Right renal cortex interstitium (tissue), 3 donors: ENCODE measurements at regions not wholly inside any gene's neighbourhood (a gene's known extent, or its start where the extent isn't known, plus 50 kb on each side); places are given as distances from the start of the nearest gene placed in this dataset.

ENCODE experiments used
- DNase-seq, 3 donors: peaks; one replicate each; pipeline ENCODE4 v3.0.0-alpha.2; 2013; ENCODE audit warnings: low read depth in 3 of 3, low spot score in 2 of 3

DNA sequence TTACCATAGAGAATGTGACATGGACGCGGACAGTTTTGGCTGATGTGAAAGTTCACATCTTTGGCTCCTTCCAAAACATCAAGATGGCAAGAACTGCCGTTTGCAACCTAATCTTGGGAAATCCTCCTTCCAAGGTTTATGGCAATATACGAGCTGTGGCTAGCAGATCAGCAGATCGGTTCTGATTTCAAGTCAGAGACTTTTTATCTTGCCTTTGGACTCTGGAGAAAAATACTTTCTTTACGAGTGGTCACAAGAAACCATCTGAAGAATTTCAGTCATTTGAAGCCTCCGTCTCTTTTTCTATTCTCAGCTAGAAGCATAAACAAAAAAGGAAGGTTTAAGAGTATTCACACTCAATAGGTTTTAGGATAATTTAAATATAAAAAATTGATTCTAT, 153.5 kb upstream of the MEIS2 start:
- DNase-seq: no peak

DNA sequence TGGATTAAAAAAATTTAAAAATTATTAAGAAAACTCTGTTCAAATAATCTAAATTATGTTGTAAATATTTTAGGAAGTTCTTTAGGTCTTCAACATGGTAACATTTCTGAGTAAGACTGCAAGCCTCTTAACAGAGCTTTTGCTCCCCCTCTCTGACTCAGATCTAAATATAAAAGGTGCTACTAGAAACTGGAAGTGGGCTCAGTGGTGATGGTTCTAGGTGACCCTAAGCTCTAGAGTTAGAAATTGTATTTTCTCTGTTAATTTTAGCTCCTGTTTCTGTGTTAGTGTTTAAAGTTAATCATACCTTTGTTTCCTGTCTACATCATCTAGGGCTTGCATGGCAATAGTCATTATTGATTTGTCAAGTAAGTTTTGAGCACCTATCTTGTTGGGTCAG, 159.9 kb upstream of the MEIS2 start:
- no peak for DNase-seq

DNA sequence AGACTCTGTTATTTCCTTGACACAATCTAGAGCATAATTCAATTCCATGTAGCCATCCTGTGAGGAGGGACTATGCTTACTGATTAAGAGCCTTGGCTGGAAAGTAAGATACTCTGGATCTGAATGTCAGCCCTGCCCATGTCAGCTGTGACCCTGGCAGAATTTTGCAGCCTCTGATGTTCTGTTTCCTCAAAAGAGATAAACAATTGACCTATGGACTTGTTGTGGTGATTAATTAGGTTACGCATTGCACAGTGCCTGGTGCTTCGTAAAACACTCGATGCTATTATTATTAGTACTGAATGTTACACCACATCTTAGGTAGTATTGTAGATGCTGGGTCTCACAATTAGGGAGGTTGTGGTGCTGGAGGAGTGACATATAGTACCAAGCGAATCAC, 161.3 kb upstream of the MEIS2 start:
- no peak for DNase-seq

DNA sequence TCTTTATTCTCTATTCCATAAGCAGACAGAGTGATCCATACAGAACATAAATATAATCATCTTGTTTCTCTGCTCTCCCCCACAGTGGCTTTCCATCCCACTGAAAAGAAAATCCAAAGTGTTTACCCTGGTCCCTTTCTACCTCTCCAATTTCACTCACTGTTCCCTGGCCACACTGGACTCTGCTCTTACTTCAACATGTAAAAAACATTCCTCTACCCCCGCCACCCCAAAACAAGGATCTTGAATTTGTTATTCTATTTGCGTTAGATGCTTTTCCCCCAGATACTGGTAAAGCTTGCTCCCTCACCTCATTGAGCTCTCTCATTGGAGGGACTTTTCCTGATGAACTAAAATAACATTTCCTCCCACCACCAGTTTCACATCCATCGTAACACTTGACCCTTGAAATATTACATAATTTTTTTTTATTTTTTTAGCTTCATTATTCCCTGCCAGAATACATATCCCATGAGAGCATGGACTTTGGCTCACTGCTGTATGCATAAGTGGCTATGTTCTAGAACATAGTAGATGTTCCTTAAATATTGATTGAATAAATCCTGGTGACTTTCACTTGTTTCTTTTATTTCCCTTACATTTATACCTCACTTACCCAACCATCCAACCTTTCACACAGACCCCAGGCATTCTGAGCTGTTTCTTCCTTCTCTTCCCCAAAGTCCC, 162.7 kb upstream of the MEIS2 start:
- no peak for DNase-seq

DNA sequence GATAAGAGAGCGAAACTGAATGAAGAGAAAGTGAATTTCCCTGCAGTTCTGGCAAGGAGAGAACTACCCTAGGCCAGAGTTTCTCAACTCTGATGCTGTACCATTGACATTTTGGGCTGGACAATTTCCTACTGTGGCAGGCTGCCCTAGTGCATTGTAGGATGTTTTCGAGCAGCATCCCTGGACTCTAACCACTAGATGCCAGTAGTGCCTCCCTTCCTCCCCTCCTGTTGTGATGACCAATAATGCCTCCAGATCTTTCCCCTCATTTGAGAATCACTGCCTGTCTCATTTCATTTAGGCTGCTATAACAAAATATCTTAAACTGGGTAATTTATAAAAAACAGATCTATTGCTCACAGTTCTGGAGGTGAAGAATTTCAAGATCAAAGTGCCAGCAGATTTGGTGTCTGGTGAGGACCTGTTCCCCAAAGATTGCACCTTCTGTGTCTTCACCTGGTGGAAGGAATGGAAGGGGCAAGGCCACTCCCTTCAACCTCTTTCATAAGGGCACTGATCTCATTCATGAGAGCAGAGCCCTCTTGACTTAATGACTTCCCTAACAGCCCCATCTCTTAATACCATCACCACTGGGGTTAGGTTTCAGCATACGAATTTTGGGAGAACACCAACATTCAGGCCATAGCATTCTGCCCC, 188.9 kb upstream of the MEIS2 start:
- DNase-seq: no peak

DNA sequence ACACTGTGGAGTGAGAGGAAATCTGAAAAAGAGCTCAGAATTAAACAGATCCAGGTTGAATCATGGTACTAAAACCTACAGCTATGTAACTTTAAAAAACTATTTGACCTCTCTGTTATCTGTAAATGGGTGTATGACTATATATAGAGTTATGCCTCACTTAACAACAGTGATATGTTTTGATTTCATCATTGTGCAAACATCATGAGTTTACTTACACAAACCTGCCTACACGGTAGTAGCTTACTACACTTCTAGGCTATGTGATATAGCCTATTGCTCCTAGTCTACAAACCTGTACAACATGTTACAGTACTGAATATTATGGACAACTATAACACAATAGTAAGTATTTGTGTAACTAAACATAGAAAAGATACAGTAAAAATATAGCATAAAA, 191.6 kb upstream of the MEIS2 start:
- no peak for DNase-seq

DNA sequence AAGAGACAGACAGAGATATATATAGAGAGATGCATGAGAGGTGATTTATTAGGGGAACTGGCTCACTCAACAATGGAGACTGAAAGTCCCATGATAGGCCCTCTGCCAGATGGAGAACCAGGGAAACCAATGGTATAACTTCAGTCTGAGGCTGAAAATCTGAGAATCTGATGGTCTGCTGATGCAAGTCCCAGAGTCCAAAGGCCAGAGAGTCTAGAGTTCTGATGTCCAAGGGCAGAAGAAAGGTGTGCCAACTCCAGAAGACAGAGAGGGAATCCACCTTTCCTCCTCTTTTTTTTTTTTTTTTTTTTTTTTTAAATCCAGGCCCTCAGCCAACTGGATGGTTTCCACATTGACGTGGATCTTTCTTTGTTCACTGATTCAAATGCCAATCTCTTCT, 197.9 kb upstream of the MEIS2 start:
- DNase-seq: no peak

DNA sequence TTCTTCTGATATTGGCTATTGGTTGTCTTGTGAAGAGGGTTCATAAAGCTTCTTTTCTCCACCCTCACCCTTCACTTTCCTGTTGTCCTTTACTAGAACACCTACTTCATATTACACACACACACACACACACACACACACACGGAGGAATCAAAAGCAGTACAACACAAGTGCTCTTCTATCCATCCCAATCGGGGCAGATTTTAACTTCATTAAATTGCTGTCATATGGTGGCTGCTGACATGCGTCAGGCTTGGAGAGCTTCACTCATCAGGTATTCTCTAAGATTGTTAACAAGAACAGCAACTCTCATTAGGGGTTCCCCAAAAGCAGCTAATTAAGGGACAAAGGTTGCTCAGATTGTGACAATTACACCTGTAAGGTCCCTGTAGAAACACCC, 239.1 kb upstream of the MEIS2 start:
- DNase-seq: no peak

DNA sequence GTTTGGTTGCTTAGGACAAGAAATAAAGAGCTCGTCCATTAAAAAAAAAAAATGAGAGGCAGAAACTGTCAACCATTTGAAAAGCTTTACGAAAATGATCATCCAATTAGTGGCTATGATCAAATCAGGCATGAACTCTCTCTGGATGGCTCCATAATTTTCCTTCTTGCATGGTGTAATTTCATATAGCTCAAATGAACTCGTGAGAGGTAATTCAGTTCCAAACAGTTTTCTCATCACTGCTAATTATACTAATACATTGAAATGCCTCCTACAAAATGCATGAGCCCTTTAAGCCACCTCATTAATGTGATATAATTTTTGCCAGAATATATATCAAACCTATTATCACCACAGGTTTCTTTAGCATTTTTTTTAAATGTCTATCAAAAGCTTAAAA, 239.5 kb upstream of the MEIS2 start:
- DNase-seq: no peak

DNA sequence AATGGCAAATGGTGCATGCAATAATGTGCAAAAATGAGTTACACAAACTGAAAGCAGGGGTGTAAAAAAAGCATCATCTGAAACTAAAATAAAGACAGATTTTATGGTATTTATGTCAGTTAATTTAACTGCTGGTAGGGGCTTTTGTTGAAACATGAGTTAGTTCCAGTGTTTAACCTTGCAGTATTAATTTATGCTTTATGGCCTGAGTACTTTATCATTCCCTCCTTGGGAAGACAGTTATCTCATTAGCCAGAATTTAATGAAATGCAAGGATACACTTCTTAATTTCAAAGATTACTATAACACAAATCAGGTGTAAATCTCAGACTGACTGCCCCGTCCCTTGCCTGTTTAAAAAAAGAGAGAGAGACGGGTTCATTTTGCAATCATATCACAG, 240.1 kb upstream of the MEIS2 start:
- DNase-seq: no peak

DNA sequence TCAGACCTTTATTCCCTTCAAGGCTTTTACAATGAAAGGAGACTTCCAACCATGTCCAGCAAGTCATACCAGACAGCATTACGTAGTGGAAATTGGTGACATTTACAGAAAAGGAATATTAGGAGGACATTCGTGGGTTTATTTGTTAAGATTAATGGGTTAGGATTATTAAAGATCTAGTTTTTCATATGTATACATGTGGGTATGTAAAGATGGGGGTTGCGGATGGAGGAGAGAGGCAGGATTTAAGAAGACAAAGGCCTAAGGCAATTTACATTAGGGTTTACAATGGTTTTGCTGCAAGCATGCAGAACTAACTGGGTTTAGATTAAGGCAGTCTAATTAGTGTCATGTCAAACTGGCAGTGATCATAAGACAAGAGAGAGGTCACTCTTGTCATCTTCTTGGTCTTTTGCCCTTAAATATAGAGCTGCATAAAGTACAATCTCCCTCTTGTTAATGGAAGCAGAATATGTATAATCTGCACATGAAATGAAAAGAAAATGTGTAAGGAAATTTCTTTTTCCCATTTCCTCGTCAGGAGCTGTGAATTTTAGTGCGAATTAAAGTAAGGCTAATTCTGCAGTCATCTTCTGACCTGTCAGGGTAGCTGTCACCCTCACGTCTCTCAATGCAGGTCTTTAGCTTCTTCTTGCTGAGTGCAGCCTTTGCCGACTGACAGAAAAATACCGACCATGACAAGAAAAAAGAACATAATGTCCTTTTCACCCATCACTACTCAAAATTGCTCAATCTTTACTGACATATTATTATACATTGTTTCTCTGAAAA, 258.9 kb upstream of the MEIS2 start:
- DNase-seq: no peak

DNA sequence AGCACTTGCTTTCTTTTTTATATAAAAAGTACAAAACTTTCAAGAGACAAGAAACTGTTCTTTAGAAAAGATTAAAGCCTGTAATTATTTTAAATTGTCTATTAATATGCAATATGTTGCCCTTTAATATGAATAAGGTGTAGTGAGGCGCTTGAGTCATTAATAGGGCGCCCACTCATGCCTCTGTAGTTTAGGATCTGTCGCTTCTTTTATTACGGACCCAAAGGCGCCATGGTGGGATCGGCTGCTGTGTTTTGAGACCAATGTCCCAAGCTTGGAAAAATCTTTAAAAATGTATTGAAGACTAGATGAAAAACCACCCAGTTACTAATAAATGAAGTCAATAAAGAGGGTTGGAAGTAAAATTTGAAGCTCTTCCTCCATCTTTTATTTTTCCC, 259.5 kb upstream of the MEIS2 start:
- DNase-seq: no peak

DNA sequence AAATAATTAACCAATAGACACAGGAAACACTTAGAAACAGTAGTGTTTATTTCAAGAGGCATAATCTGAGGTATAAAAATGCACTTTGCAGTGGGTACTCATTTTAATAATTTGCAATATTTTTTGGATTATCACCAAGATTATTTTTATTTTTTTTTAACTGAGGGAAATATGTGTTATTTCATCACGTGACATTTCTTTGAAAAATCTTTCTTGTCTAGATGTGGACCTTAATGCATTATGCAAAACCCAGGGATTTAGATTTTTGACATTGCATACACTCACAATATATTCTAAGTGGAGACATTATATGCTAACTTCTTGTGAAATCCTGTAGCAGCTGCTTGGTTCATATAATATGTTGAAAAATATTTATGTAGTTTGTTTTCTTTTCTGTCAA, 260.4 kb upstream of the MEIS2 start:
- no peak for DNase-seq

DNA sequence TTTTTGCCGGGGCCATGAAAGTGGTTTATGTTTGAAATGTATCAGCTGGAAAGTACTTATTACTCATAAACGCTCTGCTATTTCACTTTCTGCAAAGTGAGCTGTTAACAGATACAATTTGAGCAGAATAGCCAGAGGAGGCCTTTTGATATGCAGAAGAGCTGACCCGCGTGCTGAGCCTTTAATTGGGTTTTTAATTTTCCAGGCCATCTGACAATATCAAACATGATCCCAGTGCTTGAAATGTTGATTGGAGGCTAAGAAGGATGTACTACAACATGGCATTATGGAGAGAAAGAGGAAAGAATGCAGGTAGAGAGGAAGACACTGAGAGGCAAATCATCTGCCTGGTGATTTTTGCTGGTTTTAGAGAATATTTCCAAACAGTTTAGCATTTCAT, 261.3 kb upstream of the MEIS2 start:
- DNase-seq: no peak

DNA sequence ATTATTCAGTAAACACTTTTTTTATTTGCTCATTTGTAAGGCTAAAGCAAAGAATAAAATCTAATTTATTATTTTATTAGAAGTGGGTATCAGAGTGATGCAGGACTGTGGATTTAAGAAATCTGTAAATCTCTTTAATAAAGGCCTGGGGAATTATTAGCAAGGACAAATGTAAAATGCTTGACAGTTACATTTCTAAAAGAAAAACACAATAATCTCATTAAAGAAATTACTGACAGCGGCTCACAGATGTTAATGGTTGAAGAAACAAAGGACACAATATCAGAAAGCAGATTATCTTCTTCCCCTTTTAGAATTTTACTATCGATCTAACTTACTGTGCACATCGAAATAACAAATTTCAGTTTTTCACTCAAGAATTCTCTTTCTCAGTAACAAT, 262.1 kb upstream of the MEIS2 start:
- no peak for DNase-seq

DNA sequence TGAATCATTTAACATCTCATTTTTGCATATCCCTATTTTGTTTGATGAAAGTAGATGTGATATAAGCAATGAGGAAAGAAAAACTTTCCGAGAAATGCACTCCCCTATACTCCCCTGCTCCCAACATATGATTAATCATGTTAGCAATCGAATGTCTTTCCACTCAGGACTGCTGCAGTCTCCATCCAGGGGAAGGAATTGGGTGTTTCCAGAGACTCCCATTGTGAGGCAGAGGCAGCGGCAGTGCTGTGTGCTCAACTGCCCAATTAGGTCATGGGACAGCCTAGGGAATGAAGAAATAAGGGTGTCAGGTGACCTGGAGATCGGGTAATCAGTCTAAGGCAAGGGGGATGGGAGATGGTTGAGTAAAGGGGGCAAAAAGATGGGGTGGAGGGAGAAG, 268.6 kb upstream of the MEIS2 start:
- no peak for DNase-seq

DNA sequence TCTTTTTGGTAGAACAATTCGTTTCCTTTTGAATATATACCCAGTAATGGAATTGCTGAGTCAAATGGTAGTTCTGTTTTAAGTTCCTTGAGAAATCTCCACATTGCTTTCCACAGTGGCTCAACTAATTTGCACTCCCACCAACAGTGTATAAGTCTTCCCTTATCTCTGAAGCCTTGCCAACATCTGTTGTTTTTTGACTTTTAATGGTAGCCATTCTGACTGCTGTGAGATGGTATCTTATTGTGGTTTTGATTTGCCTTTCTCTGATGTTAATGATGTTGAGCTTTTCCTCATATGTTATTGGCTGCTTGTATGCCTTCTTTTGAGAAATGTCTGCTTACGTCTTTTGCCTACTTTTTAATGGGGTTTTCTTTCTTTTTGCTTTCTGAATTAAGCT, 270.6 kb upstream of the MEIS2 start:
- no peak for DNase-seq

DNA sequence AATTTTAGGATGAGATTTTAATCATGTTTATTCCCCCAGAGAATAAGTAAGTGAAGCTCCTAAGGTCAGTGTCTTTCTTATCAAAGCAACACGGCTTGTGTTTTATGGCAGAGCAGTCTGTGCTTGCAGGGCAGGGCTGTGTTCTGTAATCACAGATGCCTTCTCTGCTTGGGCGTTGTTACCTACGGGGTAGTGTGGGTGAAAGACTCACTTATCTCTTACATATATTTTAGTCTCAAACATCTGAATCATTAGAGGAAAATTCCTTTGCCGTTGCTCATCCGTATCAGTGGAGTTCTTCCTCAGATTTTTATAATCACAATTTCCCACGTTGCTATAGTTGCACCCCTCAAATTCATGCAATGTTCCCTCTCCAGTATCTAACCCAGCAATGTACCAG, 271.7 kb upstream of the MEIS2 start:
- no peak for DNase-seq

DNA sequence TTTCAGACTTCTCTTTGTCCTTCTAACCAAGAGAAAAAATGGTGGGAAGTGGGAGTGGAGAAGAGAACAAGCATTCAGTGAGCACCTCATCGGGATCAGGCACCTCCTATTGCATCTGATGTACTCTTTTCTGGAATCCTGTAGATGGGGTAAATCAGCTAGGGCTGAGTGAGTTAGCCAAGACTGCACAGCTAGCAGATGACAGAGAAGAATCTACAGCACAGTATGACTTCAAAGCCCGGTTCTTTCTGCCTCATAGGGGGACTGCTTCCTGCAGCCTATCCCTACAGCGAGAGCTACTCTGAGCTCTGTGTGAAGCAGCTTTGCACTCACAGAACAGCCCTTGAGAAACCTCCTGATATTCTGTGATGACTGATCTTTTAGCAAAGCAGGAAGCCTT, 275.2 kb upstream of the MEIS2 start:
- DNase-seq: no peak

DNA sequence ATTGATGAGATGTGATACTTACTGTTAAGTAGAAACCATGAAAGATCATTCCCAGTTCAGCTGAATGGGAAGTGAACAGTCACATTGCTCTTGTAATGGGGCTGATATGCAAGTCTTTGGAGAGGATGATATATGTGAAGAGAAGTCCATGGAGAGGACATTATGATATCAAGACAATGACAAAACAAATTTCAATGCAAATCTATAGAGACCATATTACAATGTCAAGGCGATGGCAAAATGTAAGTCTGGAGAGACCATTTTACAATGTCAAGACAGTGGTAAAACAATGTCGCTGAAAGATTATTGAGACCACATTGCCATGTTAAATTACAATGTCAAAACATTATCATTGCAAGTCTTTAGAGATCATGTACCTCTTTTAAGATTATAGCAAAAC, 277.1 kb upstream of the MEIS2 start:
- no peak for DNase-seq

DNA sequence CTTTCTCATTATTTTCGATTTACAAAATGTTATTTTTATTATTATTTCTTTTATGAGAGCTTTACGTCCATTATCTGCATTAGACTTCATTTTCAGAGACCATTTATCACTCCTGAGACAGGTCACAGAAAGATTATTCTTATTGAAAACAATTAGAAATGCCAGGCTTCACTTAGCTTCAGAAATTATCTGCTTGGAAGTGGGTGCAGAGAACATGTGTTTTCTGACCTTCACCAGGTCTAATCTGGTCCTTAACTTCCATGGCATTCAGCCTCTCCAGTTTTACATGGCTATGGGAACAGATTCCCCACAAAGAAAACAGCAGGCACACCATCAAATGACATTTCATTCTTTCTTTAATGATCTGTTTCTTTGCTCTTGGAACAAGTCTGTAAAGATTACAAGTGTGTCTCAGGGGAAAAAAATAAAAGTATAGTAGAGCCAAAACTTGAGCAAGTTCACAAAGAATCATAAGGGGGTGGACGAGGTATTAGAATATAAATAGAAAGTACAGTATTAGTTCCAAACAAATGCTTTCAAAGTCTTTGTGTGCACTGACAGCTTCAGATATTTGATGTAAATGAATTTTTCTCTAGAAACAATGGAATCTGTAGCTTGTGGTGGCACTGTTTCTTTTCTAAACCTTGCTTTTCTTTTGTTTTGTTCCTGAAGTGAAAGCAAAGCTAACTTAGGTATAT, 294.2 kb upstream of the MEIS2 start:
- no peak for DNase-seq

DNA sequence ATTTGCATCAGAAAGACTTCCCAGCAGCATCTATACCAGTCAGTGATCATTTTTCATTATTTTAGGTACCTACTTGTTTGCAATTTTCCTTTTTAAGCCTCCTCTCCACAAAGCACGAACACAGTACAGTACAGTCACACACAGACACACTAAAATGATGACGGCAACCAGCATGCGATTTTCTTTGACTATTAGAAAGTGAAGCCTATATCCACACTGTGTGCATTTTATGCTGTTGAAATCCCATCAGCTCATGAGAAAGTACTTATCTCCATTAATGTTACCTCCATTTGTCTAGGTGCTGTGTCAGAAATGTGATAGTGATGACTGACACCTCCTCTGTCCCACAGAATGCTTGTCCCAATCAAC, 294.7 kb upstream of the MEIS2 start:
- DNase-seq: no peak
